HG03521 (cell line): ENCODE measurements at regions not wholly inside any gene's neighbourhood (a gene's known extent, or its start where the extent isn't known, plus 50 kb on each side); places are given as distances from the start of the nearest gene placed in this dataset.

Experiments
- ATAC-seq: cut with Tn5 transposase; IDR thresholded peaks from one replicate; pipeline ENCODE4 v1.9.1; 2021; ENCODE audit warnings: mild to moderate bottlenecking, moderate library complexity; ENCODE audit not compliant: unreplicated experiment

DNA sequence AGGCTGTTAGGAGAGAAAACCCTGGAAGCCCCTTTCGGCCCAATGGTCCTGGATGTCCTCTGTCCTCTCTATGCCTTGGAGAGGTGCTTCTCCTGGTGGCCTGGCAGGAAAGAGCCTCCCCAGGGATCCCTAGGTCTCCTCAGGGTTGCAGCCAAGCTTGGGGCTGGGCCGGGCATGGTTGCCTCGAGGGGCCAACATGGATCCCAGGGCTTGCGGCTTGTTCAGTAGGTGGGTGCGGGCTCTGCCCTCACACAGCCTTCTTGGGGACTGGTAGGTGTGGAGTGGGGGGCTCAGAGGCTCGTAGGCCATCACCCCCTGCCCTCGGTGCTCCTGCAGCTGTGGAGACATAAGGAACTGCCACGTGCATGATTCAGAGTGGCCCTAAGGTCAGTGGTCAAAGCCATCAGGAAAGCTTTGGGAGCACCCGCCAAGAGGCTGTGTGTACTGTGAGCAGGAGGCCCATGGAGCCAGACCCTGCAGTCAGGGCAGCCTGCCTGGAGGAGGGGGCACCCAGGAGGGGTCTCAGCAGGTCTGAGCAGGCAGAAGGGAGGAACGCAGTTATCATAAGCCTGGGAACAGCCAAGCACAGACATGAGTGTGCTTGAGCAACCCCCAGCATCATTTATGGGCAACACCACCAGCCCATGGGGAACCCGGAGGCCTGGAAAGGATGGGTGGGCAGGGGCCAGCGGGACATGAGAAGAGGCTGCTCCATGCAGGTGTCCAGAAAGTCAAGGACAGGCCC is 231.0 kb downstream of the GLI2 start:
- no peak for ATAC-seq

DNA sequence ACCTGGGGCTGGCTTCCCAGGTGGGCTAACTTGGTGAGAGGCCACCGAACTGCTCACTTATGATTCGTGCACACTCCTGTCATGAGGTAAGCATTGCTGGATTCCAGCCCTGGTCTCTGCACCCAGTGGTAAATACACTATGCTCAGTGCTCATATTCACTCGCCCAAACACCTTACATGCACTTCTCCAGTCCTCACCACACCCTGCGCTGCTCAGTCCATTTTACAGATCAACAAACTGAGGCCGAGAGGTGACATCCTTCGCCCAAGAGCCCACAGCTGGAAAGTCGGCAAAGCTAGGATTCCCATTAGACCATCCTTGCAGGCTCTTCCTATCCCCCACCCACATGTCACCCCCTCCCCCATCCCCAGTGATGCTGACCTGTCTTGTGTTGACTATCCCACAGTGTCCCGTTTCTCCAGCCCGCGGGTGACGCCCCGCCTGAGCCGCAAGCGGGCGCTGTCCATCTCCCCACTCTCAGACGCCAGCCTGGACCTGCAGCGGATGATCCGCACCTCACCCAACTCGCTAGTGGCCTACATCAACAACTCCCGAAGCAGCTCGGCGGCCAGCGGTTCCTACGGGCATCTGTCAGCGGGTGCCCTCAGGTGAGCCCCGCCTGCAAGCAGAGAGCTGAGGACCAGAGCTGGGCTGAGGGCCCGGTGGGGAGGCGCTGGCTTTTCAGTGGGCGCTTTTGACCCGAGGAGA is 232.8 kb downstream of the GLI2 start:
- ATAC-seq, result no peak

DNA sequence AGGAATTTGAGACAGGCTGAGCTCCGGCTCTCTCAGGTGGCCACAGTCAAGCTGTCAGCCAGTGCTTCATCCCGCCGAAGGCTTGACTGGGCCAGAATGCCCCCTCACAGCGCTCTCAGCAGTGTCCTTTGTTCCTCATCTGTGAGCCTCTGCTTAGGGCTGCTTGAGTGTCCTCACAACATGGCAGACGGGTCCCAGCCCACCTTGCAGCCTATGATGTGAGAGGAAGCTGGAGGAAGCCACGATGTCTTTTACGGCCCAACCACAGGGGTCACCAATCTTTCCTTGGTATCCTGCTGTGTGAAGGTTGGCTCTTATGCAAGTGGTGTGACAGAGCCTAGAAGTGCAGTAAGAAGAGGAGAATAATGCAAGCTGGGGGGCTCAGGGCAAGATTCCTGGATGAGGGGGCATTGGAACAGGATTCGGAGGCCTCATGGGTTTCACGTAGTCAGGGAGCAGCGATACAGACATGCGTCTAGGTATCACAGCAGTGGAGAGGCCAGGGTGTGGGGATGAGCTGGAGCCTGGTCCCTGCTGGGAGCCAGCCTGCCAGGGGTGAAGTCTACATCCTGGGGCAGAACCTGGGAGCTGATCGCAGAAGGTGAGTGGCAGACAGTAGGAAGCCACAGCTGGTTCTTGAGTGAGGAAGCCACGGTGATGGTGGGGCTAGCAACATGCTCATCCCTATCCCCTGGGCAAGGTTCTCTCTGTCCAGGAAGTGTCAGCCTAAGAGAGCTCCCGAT is 234.1 kb downstream of the GLI2 start:
- ATAC-seq, result no peak

DNA sequence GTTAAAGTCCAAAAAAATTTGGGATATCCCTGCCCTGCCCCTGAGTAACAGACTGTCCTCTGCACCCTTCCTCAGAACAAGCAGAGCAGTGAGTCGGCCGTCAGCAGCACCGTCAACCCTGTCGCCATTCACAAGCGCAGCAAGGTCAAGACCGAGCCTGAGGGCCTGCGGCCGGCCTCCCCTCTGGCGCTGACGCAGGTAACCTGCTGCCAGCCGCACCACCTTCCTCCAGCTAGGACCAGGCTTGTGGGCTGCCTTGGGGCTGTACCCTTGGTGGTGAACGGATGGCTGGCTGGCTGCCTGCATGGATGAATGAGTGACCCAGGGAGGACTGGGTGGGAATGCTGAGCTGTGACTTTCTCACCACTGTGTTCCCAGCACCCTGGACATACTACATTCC is 236.2 kb downstream of the GLI2 start:
- no peak for ATAC-seq

DNA sequence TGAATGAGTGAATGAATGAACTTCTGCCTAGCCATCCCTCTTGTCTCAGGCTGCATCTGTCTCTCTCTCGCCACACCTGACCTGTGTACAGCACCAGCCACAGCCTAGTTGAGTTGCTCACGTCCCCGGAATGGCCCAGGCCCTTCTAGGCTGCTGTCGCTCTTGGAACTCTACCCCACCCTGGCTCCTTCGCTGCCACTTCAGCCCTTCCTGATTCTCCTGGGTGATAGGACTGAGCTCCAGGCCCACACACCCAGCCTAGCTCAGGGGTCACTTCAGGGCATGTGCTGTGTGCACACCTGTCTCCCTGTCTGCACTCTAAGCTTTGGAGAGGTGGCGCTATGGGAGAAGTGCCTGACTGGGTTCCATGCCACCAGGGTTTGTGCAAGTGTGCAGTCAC is 236.6 kb downstream of the GLI2 start:
- no peak for ATAC-seq

DNA sequence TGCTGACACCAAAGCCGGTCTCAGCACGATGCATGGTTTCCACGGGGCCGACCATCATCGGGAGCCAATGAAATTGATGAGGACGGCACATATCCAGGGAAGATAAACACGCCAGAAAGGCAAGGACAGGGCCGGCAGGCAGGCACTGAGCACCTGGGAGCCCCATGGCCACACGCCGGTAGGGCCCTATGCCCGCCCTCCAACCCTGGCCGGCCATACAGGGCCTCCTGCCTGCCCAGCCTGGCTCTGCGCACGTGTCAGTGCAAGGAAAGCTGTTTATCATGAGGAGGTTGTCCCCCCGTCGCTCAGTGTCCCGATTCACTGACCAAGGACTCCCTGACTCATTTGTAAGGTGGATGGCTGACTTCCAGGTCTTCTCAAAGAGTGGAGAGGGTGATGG is 237.5 kb downstream of the GLI2 start:
- no peak for ATAC-seq

DNA sequence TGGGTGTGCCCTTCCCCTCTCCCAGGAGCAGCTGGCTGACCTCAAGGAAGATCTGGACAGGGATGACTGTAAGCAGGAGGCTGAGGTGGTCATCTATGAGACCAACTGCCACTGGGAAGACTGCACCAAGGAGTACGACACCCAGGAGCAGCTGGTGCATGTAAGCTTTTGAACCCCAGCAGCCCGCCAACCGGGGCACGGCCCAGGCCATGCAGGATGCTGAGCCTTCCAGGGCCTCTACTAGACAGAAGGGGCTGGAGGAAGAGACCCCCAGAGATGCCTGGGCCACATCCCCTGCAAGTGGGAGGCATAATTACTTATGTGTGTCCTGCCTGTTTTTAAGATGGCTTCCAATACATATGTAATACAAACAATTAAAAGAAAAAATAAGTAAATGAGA is 239.3 kb downstream of the GLI2 start:
- no peak for ATAC-seq

DNA sequence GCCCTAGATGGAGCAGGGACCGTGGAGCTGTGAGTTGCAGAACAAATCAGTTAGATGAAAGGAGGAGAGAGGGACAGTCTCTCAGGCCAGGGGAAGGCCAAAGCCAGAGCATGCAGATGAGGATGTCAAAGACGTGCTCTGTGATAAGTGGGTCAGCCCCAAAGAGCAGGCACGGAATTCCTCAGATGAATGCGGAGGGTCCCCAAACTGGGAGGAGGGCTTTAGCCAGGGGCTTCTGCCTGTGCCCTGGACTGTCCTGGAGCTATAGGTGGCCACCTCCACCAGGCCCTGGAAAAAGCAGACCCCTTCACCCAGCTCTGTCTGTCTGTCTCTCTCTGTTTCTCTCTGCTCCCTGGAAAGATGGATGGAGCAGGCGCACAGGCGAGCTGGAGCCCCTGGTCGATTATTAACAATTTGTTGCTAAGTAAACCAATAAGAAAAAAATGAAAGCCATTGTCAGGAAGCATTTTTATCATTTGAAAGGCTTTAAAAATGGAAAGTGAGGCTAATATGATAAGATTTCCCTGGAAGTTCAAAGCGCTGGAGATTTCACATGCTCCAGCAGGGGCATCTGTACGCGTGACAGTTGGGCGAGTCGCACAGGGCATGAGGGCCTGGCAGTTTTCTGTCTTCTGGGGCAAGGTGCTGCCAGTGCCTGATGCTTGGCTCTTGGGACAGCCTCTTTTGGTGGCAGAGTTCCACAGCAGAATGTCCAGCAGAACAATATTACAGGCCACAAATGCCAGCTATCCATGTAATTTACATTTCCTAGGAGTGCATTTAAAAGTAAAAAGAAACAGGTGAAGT is 241.0 kb downstream of the GLI2 start:
- no peak for ATAC-seq

DNA sequence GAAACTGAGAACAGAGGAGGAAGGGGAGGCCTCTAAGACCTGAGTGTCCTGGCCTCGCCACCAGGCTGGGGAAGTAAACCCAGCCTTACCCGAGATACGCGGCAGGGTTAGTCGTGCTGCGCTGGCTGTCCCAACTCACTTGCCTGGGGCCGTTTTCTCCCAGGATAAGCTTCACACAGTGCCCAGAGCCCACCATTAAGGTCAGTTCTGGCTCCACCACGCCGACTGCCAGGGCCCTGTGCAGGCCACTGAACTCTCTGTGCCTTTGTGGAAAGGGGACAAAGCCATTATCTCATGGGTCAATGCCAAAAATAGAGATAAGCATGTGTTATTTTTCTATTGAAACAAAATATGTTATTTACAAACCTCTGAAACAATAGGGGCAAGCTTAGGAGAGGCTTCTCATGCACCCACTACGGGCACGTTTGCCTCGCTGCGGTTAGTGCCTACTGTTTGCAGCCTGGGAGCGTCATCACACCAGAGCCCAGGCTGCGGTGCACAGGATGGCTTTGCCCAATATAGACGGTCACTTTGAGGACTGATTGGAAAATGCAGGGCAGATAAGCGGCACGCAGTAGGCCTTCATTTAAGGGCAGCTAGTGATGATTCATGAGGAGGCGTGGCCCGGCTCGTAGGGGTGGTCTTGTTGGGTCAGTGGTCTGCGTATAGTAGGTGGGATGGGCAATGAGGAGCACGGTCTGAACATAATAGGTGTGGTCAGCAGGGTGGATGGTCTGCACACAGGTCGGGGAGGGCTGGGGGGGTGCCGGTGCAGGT is 242.1 kb downstream of the GLI2 start:
- ATAC-seq, result no peak

DNA sequence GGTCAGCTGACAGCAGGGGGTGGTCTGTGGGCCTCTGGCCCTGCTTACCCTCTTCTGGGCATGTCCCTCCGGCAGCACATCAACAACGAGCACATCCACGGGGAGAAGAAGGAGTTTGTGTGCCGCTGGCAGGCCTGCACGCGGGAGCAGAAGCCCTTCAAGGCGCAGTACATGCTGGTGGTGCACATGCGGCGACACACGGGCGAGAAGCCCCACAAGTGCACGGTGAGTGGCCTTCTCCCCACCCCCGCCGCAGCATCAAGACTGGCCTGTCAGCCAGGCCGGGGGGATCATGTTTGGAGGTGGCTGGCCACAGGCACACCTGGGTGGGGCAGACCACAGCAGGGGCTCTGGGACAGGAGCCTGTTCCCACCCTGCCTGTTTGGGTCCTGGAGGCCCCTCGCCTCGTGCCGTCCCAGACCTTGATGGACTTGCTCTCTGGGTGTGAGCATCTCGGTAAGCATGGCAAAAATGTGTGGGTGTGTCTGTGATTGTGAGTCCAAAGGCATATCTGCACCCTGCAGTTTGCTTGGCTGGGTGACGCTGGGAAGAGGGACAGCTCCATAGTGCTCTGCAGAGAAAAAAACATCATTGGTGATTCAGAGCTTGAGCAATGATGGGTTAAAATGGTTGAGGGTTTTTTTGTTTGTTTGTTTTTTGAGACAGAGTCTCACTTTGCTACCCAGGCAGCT is 242.8 kb downstream of the GLI2 start:
- ATAC-seq, result no peak

DNA sequence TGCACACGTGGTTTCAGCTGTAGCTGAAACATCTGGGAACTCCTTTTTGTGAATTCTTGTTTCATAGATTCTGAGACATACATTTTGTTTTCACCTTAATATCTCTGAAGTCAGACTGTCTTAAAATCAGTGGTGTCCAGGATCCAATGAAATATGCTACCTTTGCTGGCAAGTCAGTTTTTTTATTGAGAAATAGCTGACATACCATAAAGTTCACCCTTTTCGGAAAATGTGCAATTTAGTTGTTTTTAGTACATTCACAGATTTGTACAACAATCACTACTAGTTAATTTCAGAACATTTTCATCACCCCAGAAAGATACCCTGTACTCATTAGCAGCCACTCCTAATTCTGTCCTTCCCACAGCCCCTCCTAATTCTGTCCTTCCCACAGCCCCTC is 243.7 kb downstream of the GLI2 start:
- no peak for ATAC-seq

DNA sequence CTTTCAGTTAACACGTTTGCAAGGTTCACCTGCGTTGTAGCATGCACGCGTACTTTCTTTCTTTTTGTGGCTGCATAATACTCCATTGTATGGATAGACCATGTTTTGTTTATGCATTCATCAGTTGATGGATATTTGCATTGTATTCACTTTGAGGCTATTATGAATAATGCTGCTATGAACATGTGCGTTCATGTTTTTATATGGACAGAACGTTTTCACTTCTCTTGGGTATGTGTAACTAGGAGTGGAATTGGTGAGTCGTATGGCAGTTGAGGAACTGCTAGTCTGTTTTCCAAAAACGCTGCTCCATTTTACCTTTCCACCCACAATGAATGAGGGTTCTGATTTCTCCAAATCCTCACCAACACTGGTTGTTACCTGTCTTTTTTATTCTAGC is 244.3 kb downstream of the GLI2 start:
- no peak for ATAC-seq

DNA sequence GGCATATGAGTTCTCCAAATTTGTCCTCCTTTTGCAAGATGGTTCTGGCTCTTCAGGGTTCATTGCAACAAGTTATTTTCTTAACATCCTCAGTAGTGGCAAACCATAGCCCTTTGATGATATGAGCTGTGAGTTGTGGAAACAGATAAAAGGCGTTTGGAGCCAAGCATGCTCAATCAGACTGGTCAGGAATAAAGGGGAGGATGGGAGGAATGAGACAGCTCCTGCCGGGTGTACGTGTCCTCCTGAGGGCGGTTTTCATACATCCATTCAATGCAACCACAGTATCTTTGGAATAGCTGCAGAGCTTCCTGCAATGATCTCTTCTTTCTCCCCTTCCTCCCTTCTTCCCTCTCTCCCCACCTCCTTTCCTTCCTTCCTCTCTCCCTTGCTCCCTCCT is 245.8 kb downstream of the GLI2 start:
- ATAC-seq, result no peak

DNA sequence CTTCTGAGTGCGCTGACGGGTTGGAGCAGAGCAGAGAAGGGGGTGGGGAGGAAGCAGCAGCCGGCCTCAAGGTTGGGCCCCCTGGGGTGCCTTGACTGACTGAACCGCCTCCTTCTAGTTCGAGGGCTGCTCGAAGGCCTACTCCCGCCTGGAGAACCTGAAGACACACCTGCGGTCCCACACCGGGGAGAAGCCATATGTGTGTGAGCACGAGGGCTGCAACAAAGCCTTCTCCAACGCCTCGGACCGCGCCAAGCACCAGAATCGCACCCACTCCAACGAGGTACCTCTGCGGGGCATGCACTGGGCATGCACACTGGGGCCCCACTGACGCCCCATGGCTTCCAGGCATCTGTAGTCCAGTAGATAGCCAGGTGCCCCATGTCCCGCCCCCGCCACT is 246.9 kb downstream of the GLI2 start:
- ATAC-seq, result no peak

DNA sequence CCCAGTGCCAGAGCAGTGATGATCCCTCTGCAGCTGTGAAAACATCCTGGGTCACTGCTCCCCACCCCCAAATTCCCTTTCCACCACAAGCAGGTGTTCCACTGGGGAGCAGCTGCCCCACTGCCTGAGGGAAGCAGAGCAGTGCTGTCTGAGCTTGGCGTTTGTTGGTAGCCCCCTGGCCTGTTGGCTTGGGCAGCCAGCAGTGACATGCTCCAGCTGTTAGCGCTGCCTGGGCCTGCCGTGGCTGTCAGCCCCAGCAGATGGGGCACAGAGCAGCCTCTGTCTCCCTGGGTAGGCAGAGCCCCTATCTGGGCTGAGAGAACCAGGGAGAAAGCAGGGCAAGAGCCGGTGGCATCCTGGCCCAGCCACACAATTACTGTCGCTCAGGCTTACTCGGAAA is 247.7 kb downstream of the GLI2 start:
- ATAC-seq, result no peak

DNA sequence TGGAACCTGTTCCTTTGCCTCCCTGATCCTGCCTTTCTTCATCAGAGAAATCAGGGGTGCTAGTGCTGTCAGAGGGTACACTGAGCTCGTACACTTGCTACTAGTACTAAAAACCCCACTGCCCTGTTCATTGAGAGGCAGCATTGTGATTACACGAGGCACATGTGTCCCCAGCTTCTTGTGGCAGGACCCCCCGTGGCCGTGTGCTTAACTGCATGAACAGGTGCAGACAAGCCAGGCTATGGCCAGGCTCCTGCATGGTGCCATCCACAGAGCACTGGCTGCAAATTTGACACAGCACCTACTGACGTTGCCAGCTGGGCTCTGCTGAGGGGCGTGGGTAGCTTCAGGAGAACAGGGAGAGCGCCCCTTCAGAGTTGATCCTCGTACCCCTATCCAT is 248.4 kb downstream of the GLI2 start:
- ATAC-seq, result no peak

DNA sequence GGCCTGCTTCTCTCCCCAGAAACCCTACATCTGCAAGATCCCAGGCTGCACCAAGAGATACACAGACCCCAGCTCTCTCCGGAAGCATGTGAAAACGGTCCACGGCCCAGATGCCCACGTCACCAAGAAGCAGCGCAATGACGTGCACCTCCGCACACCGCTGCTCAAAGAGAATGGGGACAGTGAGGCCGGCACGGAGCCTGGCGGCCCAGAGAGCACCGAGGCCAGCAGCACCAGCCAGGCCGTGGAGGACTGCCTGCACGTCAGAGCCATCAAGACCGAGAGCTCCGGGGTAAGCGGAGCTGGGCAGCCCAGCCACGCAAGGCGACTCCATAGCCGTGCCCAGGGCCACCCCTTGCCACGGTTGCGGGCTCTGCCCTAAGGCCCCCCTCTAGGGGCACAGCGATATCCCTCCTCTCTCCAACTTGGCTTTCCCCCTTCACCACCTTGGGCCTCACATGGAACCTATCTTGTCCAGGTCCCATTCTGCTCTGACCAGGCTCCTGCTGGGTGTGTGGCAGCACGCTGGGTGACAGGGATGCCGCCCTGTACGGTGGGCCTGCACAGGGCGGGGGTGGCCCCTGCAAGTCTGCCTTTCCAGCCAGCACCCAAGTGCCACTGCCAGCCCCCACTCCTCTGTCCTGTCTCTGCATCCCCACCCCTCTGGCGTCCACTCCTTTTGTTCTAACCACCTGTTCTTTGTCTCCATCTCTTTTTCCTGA is 248.9 kb downstream of the GLI2 start:
- no peak for ATAC-seq

DNA sequence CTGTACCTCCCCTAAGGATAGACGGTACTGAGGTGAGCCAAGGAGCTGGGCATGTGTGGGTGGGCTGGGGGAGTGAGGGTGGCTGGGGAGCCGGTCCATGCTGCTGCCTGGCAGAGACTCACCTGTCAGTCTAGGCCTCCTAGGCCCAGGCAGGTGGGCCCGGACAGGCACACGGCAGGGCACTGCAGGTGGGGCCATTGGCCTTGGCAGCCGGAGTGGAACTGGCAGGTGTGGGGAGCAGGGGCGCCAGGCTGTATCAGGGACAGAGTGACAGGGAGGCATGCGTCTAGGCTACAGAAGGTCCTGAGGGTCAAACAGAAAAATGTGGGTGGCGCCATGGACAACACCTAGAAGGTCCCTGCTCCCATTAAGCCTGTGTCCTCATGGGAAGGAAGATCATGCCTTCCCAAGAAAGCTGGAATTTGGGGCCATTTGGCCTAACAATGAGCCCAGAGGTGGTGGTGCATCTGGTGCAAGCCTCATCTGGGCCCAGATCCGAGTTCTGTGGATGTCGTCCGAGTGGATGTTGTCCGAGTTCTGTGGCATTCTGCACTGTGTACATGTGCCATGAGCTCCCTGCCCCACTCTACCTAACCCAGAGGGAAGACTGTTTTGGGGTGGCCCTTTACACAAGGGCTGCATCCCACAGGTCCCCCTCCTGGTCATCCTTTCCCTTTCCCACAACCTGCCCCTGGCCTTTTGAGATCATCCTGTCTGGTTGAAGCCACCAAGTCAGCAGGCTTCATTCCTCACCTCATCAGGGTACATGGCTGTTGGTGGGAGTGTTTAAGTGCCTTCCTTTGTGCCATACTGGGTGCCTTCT is 249.7 kb downstream of the GLI2 start:
- ATAC-seq, result no peak
